ENCODE measurements at regions not wholly inside any gene's neighbourhood (a gene's known extent, or its start where the extent isn't known, plus 50 kb on each side); places are given as distances from the start of the nearest gene placed in this dataset.
"Not testable (repeated sequence)": the region's sequence is repeated elsewhere in the genome, so short reads cannot be mapped to it uniquely, and the experiment has no call there.

DNA sequence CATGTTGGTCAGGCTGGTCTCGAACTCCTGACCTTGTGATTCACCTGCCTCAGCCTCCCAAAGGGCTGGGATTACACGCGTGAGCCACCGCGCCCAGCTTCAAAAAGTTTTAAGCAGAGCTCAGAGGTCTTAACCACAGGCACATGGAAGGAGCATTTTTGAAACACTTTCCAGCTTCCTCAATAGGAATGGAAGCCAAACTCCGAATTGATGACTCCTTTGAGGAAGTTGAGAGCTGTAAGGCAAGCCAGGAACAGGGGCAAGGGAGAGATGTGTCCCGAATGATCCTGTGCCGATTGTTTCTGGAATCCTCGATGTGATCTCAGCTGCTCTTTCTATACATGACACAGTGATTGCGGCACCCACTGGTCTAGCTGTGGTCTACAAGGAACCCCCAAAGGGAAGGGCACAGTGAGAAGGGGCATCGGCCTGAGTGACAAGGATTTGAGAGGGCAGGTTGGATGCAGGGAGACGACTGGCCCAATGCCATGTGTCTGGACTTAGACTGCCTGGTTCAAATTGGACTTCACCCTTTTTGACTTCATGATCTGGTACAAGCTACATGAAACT, 116.2 kb downstream of the ADRA2C start:
- DNase-seq, result not testable (repeated sequence)

DNA sequence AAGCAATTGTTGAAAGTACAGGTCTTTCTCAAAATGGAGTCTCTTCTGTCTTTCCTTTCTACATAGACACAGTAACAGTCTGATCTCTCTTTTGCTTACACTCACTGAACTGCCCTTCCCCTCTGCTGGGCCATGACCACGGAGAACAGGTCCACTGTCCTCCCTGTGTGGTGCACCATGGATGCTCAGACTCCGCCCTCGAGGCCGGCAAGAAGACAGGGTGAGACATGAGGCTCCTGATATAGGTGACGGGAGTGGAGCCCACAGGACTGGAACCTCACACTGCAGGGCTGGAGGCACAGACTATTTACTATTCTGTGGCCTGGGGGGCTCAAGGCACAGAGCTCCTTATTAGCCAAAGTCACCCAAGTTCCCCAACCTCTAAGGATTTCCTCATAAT, 118.1 kb downstream of the ADRA2C start:
- DNase-seq, result not testable (repeated sequence)

- DNase-seq, result not testable (repeated sequence)
These were observed 127.4 kb downstream of the ADRA2C start for GRCh38 chr4:3893590-3893989.

GRCh38 chr4:3894086-3894959, 128.1 kb downstream of the ADRA2C start:
- not testable (repeated sequence) for DNase-seq

DNA sequence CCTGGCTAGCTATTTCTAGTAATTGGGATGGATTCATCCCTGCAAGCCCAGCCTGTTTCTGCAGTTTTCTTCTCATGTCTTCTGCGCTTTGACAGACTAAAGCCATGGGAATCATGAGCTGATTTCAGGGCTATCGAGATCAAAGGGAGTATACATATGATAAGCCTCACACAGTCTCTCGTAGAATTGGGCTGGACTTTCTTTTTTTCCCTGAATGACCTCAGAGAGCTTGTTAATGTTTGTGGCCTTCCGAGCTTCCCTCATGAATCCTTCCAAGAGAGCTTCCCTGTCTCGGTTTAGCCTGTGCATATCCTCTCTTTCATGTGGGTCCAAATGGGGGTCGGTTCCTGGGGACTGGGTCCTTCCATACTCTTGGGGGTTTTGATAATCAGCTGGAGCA, 130.3 kb downstream of the ADRA2C start:
- DNase-seq, result no peak

DNA sequence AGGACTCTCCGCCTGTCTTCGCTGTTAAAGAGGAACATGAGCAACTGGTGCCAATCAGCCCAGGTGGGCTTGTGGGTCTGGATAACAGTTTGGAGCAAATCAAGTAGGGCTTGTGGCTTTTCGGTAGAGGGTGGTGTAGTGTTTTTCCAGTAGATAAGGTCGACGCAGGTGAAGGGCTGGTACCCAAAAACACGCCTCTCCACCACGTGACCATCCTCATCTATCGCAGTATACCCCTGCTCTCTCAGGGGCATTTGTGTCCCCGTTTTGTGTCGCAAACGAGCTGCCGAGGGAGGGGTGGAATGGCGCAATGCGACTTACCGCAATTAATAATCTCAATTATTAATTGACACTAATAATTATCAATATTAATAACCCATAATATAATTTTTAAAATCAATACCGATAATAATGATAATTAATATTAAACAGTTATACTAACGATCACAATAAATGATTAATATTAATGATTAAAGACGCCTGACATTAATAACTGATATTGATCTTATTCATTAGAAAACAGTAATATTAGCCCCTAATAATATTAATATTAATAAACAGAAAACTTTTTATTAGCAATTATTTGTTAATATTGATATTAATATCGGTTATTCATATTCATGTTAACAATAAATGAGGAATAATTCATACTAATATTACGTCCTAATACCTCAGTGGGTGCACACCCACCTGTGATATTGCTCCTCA, 130.8 kb downstream of the ADRA2C start:
- DNase-seq, result not testable (repeated sequence)

DNA sequence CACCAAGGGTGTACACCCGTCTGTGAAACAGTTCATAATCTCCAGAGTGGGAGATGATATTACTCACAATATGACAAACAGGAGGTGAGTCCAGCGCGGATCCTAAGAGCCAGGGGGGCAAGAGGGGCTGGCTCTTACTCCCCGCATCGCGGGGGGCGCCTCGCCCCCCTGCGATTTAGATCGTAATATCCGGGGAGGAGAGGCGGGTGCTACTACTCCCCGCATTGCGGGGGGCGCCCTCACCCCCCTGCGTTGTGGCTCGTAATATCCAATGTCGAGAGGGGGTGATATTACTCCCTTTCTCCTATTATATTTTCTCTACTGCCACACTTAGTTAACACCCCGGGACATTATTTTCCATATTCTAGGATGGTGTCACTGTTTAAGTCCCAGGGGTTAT, 131.9 kb downstream of the ADRA2C start:
- no peak for DNase-seq

DNA sequence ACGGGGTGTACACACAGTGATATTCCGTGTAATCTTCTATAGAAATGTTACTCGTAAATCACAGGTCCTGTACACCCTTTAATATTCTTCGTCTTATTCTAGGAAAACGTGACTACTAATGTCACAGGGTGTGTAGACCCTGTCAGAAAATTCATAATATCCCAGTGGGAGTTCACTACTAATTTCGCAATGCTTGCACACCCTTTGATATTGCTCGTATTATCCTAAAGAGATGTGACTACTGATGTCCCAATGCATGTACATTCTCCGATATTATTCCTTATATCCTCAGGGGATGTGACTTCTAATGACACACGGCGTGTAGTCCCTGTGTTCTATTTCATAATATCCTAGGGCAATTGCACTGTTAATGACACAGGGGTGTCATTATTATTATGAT, 132.7 kb downstream of the ADRA2C start:
- not testable (repeated sequence) for DNase-seq

GRCh38 chr4:3904264-3904955, 138.2 kb downstream of the ADRA2C start:
- not testable (repeated sequence) for DNase-seq

DNA sequence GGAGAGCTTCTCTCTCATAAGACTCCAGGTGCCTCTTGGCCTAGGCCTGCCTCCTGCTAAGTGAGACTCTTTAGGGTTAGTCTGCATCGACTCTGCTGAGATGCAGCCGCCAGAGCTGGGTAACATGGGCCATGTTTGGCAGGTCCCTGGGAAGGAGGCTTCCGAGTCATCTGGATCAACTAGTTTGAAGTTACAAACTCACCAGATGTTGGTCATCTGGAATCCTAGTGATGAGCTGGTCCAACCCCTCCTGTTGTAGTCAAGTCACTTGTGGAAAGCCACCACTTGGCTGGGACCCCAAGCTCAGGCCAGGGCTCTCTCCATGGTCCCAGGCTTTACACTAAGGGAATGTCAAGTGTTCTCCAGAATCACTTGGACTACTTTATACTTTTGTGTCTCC, 143.4 kb downstream of the ADRA2C start:
- DNase-seq, result not testable (repeated sequence)

- DNase-seq, result not testable (repeated sequence)
These were observed 144.2 kb downstream of the ADRA2C start for GRCh38 chr4:3910161-3910950.

DNA sequence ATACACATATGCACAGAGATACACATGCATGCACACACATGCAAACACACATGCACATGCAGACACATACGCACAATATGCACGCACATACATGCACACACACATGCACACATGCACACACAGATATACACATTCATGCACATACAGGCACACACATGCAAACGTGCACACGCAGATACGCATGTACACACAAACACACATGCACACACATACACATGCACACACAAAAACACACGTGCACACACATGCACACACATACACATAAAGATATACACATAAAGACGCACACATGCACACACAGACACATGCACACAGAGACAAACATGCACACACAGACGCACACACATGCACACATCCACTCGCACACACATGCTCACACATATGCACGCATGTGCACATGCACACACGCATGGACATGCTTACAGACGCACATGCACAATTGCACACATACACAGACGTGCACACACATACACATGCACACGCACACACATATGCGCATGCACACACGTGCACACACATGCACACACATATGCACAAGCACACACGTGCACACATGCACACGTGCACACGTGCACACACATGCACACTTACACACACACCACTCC, 145.2 kb downstream of the ADRA2C start:
- DNase-seq, result no peak

DNA sequence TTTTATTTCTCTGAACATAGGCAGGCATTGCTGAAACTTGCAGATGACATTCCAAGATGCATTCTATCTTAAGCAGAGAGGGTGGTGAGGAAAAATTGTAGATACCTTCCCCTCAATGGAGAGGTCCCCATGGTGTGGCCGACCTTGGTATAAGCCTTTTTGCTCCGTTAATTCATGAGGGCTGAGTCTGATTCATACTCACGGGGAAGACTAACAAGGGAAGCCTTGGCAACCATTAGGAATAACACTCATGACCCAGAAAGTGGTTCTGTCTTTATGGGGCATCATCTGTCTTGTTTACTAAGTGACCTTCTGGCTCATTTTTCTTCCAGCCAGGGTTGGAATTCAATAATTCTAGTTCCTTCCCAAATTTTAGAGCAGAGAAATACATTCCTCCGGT, 148.3 kb downstream of the ADRA2C start:
- DNase-seq, result not testable (repeated sequence)

DNA sequence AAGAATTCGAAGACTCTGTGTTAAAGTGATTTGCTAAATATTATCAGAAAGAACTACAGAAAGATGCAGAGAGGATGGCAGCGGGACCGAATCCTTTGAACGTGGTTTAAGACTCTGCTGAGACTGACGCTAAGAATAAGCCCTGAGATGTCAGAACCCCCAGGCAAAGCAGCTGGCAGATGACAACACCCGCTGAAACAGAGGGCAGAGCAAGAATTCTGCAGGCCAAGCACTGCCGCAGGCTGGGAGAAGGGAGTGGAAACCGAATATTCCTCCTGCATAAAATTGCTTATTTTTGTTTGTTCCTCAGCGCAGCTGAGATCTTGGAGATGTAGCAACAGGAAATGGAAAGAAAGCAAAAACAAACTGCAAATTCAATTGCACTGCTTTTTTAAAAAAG, 153.3 kb downstream of the ADRA2C start:
- DNase-seq, result not testable (repeated sequence)

GRCh38 chr4:3921902-3922301, 155.7 kb downstream of the ADRA2C start:
- DNase-seq, result not testable (repeated sequence)

DNA sequence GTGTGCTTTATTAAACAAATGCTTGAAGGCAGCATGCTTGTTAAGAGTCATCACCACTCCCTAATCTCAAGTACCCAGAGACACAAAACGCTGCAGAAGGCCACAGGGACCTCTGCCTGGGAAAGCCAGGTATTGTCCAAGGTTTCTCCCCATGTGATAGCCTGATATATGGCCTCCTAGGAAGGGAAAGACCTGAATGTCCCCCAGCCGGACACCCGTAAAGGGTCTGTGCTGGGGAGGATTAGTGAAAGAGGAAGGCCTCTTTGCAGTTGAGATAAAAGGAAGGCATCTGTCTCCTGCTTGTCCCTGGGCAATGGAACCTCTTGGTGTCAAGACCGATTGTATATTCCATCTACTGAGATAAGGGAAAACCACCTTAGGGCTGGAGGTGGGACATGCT, 159.7 kb downstream of the ADRA2C start:
- DNase-seq, result not testable (repeated sequence)

GRCh38 chr4:3926271-3926670, 160.1 kb downstream of the ADRA2C start:
- DNase-seq, result not testable (repeated sequence)

DNA sequence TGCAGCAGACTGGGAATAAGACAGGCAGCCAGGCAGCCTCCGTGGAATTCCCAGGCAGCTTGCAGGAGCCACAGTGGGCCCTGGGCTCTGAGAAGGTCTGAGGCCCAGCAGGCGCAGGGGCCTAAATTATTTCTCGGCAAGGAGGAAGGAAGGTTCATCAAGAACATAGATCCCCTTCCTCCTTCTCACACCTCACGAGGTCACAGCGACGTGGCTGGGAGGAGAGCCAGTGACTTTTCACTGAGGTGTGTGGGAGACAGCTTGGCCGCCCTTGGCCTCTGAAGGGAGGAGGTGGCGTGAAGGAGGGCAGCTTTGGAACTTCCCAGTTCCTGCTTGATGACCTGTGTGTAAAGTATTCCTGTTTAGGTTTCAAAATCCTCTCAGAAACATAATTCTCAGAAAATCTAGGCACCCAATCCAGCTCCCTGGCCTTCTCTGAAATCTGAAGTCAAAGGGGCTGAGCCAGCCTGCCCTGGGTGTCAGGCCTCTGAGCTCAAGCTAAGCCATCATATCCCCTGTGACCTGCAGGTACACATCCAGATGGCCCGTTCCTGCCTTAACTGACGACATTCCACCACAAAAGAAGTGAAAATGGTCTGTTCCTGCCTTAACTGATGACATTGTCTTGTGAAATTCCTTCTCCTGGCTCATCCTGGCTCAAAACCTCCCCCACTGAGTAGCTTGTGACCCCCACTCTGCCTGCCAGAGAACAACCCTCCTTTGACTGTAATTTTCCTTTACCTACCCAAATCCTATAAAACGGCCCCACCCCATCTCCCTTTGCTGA, 161.0 kb downstream of the ADRA2C start:
- not testable (repeated sequence) for DNase-seq

- DNase-seq, result not testable (repeated sequence)
These were observed 163.2 kb downstream of the ADRA2C start for GRCh38 chr4:3929431-3929830.

DNA sequence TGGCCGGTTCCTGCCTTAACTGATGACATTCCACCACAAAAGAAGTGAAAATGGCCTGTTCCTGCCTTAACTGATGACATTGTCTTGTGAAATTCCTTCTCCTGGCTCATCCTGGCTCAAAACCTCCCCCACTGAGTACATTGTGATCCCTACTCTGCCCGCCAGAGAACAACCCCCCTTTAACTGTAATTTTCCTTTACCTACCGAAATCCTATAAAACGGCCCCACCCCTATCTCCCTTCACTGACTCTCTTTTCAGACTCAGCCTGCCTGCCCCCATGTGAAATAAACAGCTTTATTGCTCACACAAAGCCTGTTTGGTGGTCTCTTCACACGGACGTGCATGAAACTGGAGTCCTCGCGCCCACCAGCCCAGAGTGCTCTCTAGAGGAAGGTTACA, 166.5 kb downstream of the ADRA2C start:
- DNase-seq, result not testable (repeated sequence)

DNA sequence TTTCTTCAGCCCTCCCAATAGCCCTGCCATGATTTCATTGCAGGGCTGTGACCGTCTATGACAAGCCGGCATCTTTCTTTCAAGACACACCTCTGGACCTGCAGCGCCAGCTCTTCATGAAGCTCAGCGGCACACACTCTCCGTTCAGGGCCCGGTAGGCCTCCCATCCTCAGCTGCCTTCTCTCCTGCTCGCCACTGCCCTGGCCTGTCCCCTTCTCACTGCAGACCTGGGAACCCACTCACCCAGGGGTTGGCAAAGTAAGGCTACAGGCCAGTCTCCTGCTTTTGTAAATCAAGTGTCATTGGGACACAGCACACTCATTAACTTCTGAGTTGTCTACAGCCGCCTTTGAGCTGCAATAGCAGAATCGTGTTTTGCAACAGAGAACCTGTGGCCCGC, 169.2 kb downstream of the ADRA2C start:
- DNase-seq, result not testable (repeated sequence)
